ENCODE measurements at regions not wholly inside any gene's neighbourhood (a gene's known extent, or its start where the extent isn't known, plus 50 kb on each side); places are given as distances from the start of the nearest gene placed in this dataset.

GRCh38 chrX:17266136-17266535 is 108.9 kb upstream of the NHS start:
- TF ChIP-seq RFX5 (IDR thresholded peaks at IDR 0.05; ENCODE audit: low read depth, low read length) (no peak), CHD1 (IDR thresholded peaks at IDR 0.05; ENCODE audit: low read depth, low read length) (no peak), ELK1 (IDR thresholded peaks at IDR 0.05; ENCODE audit: borderline replicate concordance, low read depth, low read length) (no peak), FOS (IDR thresholded peaks at IDR 0.05; ENCODE audit: low read depth, low read length) (no peak), RCOR1 (IDR thresholded peaks at IDR 0.05; ENCODE audit: insufficient replicate concordance, low read length) (no peak)
- no peak overlapping the region for H4K5ac ChIP-seq (ENCODE audit: low read depth, low read length)
- H2AK5ac ChIP-seq (ENCODE audit: low read depth, low read length): no peak overlapping the region
- no peaks in the 10 kb centered on the region for H3K4me1 ChIP-seq (ENCODE audit: control insufficient read depth, insufficient read depth, low read length)
- H4K91ac ChIP-seq (ENCODE audit: insufficient read depth, low read depth, low read length): no peak overlapping the region
- no peak overlapping the region for H2BK5ac ChIP-seq (ENCODE audit: low read depth, low read length, poor library complexity, severe bottlenecking)
- no peak overlapping the region for H4K8ac ChIP-seq (ENCODE audit: low read depth in 2 of 2, low read length in 2 of 2)
- H3K4ac ChIP-seq (ENCODE audit: low read depth, low read length): no peak overlapping the region
- ChIA-PET CTCF (no interaction called here), POLR2A (ENCODE audit: unreplicated experiment) (no interaction called here)
- H4K20me1 ChIP-seq (ENCODE audit: insufficient read depth, low read length): no peaks in the 10 kb centered on the region
- H3K36me3 ChIP-seq (ENCODE audit: control insufficient read depth, insufficient read depth, low read length): no peaks in the 10 kb centered on the region
- H3K9ac ChIP-seq (ENCODE audit: low read depth, low read length): no peak overlapping the region
- H3K14ac ChIP-seq (replicated peaks; ENCODE audit: low read depth, low read length): no peak overlapping the region
- no peak overlapping the region for H2BK120ac ChIP-seq (ENCODE audit: low read depth, low read length)
- no peaks in the 10 kb centered on the region for H3K27me3 ChIP-seq (ENCODE audit: control insufficient read depth, insufficient read depth, low read length)
- H3K18ac ChIP-seq (ENCODE audit: low read depth, low read length): no peak overlapping the region
- H2AK9ac ChIP-seq (replicated peaks; ENCODE audit: low read depth, low read length, poor library complexity): no peak overlapping the region
- dilution Hi-C loops (cut with HindIII; ENCODE audit: low sequenced_read_pairs, unreplicated experiment): no loop called here
- no peaks in the 10 kb centered on the region for H3K9me3 ChIP-seq (ENCODE audit: control insufficient read depth, insufficient read depth, low read length)
- BruUV-seq (replicated peaks): no TSS peak
- H2AFZ ChIP-seq (replicated peaks; ENCODE audit: low read length, poor library complexity): no peak overlapping the region
- no peaks in the 10 kb centered on the region for H3K79me1 ChIP-seq (ENCODE audit: low read depth in 1 of 2, low read length in 2 of 2)
- in situ Hi-C loops (cut with MboI; ENCODE audit: low sequenced_read_pairs): no loop called here
- no peak overlapping the region for H3K23ac ChIP-seq (ENCODE audit: low read depth, low read length)
- H2BK15ac ChIP-seq (ENCODE audit: low read depth, low read length): no peak overlapping the region
- DNase-seq (no peak), ATAC-seq (ENCODE audit: low read depth) (no peak)
- no peak overlapping the region for H3K4me2 ChIP-seq (ENCODE audit: low read depth, low read length)
- H3K27ac ChIP-seq (ENCODE audit: insufficient read depth, low read length): no peak overlapping the region
- H3K56ac ChIP-seq (ENCODE audit: extremely low read depth, insufficient read depth, low read length): no peak overlapping the region
- intact Hi-C loops (cut with micrococcal nuclease): no loop called here
- no peak overlapping the region for H2BK20ac ChIP-seq (ENCODE audit: low read depth, low read length)
- H3K9me1 ChIP-seq (ENCODE audit: insufficient read depth, low read length): no peaks in the 10 kb centered on the region
- H3K4me3 ChIP-seq (ENCODE audit: insufficient read depth, low read depth, low read length): no peak overlapping the region
